ENCODE measurements at regions not wholly inside any gene's neighbourhood (a gene's known extent, or its start where the extent isn't known, plus 50 kb on each side); places are given as distances from the start of the nearest gene placed in this dataset.
"Not testable (repeated sequence)": the region's sequence is repeated elsewhere in the genome, so short reads cannot be mapped to it uniquely, and the experiment has no call there.

- ATAC-seq, result not testable (repeated sequence)
Observed at GRCh38 chr14:43370565-43370896, 1136.6 kb downstream of the FSCB start.

GRCh38 chr14:43369710-43370564 is 1137.1 kb downstream of the FSCB start:
- no peaks in the 10 kb centered on the region for H3K27me3 Mint-ChIP-seq
- DNase-seq (ENCODE audit: low spot score) (no peak), ATAC-seq (no peak)
- no peaks in the 10 kb centered on the region for H3K4me1 Mint-ChIP-seq (ENCODE audit: low read depth in 2 of 2)
- H3K4me3 Mint-ChIP-seq, result no peak overlapping the region
- H3K9me3 Mint-ChIP-seq, result peaks cover 9% of the 10 kb centered on the region
- no peaks in the 10 kb centered on the region for H3K36me3 Mint-ChIP-seq
- H3K27ac Mint-ChIP-seq, result no peak overlapping the region

More at GRCh38 chr14:43370565-43370896, 1136.6 kb downstream of the FSCB start:
- not testable (repeated sequence) for DNase-seq (ENCODE audit: low spot score); H3K27me3 Mint-ChIP-seq; H3K4me1 Mint-ChIP-seq (ENCODE audit: low read depth in 2 of 2); H3K4me3 Mint-ChIP-seq; H3K36me3 Mint-ChIP-seq; H3K9me3 Mint-ChIP-seq; H3K27ac Mint-ChIP-seq

- Mint-ChIP-seq H3K9me3 (no peaks in the 10 kb centered on the region), H3K4me1 (ENCODE audit: low read depth in 2 of 2) (no peaks in the 10 kb centered on the region), H3K27ac (no peak overlapping the region), H3K27me3 (no peaks in the 10 kb centered on the region), H3K36me3 (no peaks in the 10 kb centered on the region), H3K4me3 (no peak overlapping the region)
- no peak for DNase-seq (ENCODE audit: low spot score)
- no peak for ATAC-seq
Observed at GRCh38 chr14:43362586-43362985, 1144.5 kb downstream of the FSCB start.

- DNase-seq (ENCODE audit: low spot score) (no peak), ATAC-seq (no peak)
- Mint-ChIP-seq H3K4me1 (ENCODE audit: low read depth in 2 of 2) (no peaks in the 10 kb centered on the region), H3K9me3 (peaks cover 3% of the 10 kb centered on the region), H3K27ac (no peak overlapping the region), H3K27me3 (no peaks in the 10 kb centered on the region), H3K4me3 (no peak overlapping the region), H3K36me3 (no peaks in the 10 kb centered on the region)
Observed at GRCh38 chr14:43361751-43362150, 1145.3 kb downstream of the FSCB start.

GRCh38 chr14:43360239-43360638 is 1146.8 kb downstream of the FSCB start:
- no peak overlapping the region for H3K27ac Mint-ChIP-seq
- H3K4me1 Mint-ChIP-seq (ENCODE audit: low read depth in 2 of 2), result no peaks in the 10 kb centered on the region
- peaks cover 3% of the 10 kb centered on the region for H3K9me3 Mint-ChIP-seq
- H3K4me3 Mint-ChIP-seq, result no peak overlapping the region
- no peak for ATAC-seq
- DNase-seq (ENCODE audit: low spot score), result no peak
- no peaks in the 10 kb centered on the region for H3K27me3 Mint-ChIP-seq
- no peaks in the 10 kb centered on the region for H3K36me3 Mint-ChIP-seq

GRCh38 chr14:43359317-43359716 is 1147.8 kb downstream of the FSCB start:
- ATAC-seq, result no peak

GRCh38 chr14:43356979-43357545 is 1150.0 kb downstream of the FSCB start:
- Mint-ChIP-seq H3K4me3 (no peak overlapping the region), H3K9me3 (peaks cover 8% of the 10 kb centered on the region), H3K4me1 (ENCODE audit: low read depth in 2 of 2) (no peaks in the 10 kb centered on the region), H3K27me3 (no peaks in the 10 kb centered on the region), H3K27ac (no peak overlapping the region), H3K36me3 (no peaks in the 10 kb centered on the region)
- ATAC-seq (no peak), DNase-seq (ENCODE audit: low spot score) (no peak)

More at GRCh38 chr14:43359317-43359716, 1147.8 kb downstream of the FSCB start:
- H3K4me3 Mint-ChIP-seq, result no peak overlapping the region
- peaks cover 3% of the 10 kb centered on the region for H3K9me3 Mint-ChIP-seq
- no peaks in the 10 kb centered on the region for H3K4me1 Mint-ChIP-seq (ENCODE audit: low read depth in 2 of 2)
- H3K36me3 Mint-ChIP-seq, result no peaks in the 10 kb centered on the region
- H3K27me3 Mint-ChIP-seq, result no peaks in the 10 kb centered on the region
- H3K27ac Mint-ChIP-seq, result no peak overlapping the region
- DNase-seq (ENCODE audit: low spot score), result no peak

- Mint-ChIP-seq H3K27ac (no peak overlapping the region), H3K4me1 (ENCODE audit: low read depth in 2 of 2) (no peaks in the 10 kb centered on the region), H3K36me3 (no peaks in the 10 kb centered on the region), H3K9me3 (peaks cover 8% of the 10 kb centered on the region), H3K27me3 (no peaks in the 10 kb centered on the region), H3K4me3 (no peak overlapping the region)
- ATAC-seq (no peak), DNase-seq (ENCODE audit: low spot score) (no peak)
Observed at GRCh38 chr14:43356382-43356781, 1150.7 kb downstream of the FSCB start.

- Mint-ChIP-seq H3K9me3 (peaks cover 36% of the 10 kb centered on the region), H3K4me3 (no peak overlapping the region), H3K27ac (no peak overlapping the region), H3K36me3 (peaks cover 21% of the 10 kb centered on the region), H3K27me3 (no peaks in the 10 kb centered on the region), H3K4me1 (ENCODE audit: low read depth in 2 of 2) (no peaks in the 10 kb centered on the region)
- ATAC-seq, result no peak
- no peak for DNase-seq (ENCODE audit: low spot score)
Observed at GRCh38 chr14:43341921-43342320, 1165.2 kb downstream of the FSCB start.

- DNase-seq (ENCODE audit: low spot score), result no peak
- H3K4me1 Mint-ChIP-seq (ENCODE audit: low read depth in 2 of 2), result no peaks in the 10 kb centered on the region
- no peaks in the 10 kb centered on the region for H3K27me3 Mint-ChIP-seq
- H3K4me3 Mint-ChIP-seq, result no peak overlapping the region
- ATAC-seq, result no peak
- H3K27ac Mint-ChIP-seq, result no peak overlapping the region
- H3K9me3 Mint-ChIP-seq, result peaks cover 17% of the 10 kb centered on the region
- peaks cover 7% of the 10 kb centered on the region for H3K36me3 Mint-ChIP-seq
Observed at GRCh38 chr14:43338713-43339112, 1168.4 kb downstream of the FSCB start.

GRCh38 chr14:43336351-43336750 is 1170.7 kb downstream of the FSCB start:
- no peaks in the 10 kb centered on the region for H3K27me3 Mint-ChIP-seq
- H3K9me3 Mint-ChIP-seq, result peaks cover 14% of the 10 kb centered on the region
- ATAC-seq (no peak), DNase-seq (ENCODE audit: low spot score) (no peak)
- H3K4me1 Mint-ChIP-seq (ENCODE audit: low read depth in 2 of 2), result no peaks in the 10 kb centered on the region
- no peak overlapping the region for H3K27ac Mint-ChIP-seq
- H3K4me3 Mint-ChIP-seq, result no peak overlapping the region
- H3K36me3 Mint-ChIP-seq, result no peaks in the 10 kb centered on the region

- peaks cover 24% of the 10 kb centered on the region for H3K9me3 Mint-ChIP-seq
- not testable (repeated sequence) for H3K4me3 Mint-ChIP-seq; ATAC-seq; H3K27me3 Mint-ChIP-seq; H3K36me3 Mint-ChIP-seq; DNase-seq (ENCODE audit: low spot score); H3K27ac Mint-ChIP-seq; H3K4me1 Mint-ChIP-seq (ENCODE audit: low read depth in 2 of 2)
Observed at GRCh38 chr14:43326501-43327407, 1180.3 kb downstream of the FSCB start.

- DNase-seq (ENCODE audit: low spot score) (no peak), ATAC-seq (no peak)
- no peak overlapping the region for H3K4me3 Mint-ChIP-seq
- peaks cover 1% of the 10 kb centered on the region for H3K36me3 Mint-ChIP-seq
- H3K27me3 Mint-ChIP-seq, result no peaks in the 10 kb centered on the region
- peaks cover 4% of the 10 kb centered on the region for H3K9me3 Mint-ChIP-seq
- H3K27ac Mint-ChIP-seq, result no peak overlapping the region
- H3K4me1 Mint-ChIP-seq (ENCODE audit: low read depth in 2 of 2), result no peaks in the 10 kb centered on the region
Observed at GRCh38 chr14:43316427-43316826, 1190.7 kb downstream of the FSCB start.

- no peak overlapping the region for H3K4me3 Mint-ChIP-seq
- peaks cover 7% of the 10 kb centered on the region for H3K9me3 Mint-ChIP-seq
- H3K27me3 Mint-ChIP-seq, result no peaks in the 10 kb centered on the region
- ATAC-seq (no peak), DNase-seq (ENCODE audit: low spot score) (no peak)
- no peaks in the 10 kb centered on the region for H3K4me1 Mint-ChIP-seq (ENCODE audit: low read depth in 2 of 2)
- H3K36me3 Mint-ChIP-seq, result no peaks in the 10 kb centered on the region
- no peak overlapping the region for H3K27ac Mint-ChIP-seq
Observed at GRCh38 chr14:43313719-43314118, 1193.4 kb downstream of the FSCB start.

Data from natural killer cell treated with Interleukin-12 subunit alpha and Interleukin-12 subunit beta and Interleukin-15 and Interleukin-18, amount 100 ng/mL, for 72 hours (primary cell).